ENCODE measurements at regions not wholly inside any gene's neighbourhood (a gene's known extent, or its start where the extent isn't known, plus 50 kb on each side); places are given as distances from the start of the nearest gene placed in this dataset.
A peak's percentile ranks its signal among the peaks of the same experiment; 100 is the strongest.

DNA sequence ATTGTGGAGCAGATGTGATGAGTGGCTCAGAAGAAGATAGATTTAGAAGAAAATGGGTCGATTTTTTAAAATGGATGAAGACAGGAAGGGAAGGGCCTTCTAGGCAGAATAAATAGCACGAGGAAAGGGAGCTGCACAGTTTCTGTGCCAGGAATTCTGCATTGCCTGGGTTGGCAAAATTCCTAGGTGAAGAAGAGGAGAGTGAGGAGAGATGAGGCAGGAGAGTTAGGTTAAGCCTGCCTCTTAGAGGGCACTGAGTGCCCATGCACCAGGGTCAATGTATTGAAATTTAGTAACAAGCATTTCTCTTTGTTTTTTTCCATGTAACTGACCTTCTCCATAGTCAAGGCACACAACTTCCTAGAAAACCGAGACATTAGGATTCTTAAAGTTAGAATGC is 159.5 kb downstream of the YTHDC2 start:
- DNase-seq, result no peak
- TF ChIP-seq POLR2A (IDR thresholded peaks at IDR 0.05), result no peak
- TF ChIP-seq, protein P1, sequence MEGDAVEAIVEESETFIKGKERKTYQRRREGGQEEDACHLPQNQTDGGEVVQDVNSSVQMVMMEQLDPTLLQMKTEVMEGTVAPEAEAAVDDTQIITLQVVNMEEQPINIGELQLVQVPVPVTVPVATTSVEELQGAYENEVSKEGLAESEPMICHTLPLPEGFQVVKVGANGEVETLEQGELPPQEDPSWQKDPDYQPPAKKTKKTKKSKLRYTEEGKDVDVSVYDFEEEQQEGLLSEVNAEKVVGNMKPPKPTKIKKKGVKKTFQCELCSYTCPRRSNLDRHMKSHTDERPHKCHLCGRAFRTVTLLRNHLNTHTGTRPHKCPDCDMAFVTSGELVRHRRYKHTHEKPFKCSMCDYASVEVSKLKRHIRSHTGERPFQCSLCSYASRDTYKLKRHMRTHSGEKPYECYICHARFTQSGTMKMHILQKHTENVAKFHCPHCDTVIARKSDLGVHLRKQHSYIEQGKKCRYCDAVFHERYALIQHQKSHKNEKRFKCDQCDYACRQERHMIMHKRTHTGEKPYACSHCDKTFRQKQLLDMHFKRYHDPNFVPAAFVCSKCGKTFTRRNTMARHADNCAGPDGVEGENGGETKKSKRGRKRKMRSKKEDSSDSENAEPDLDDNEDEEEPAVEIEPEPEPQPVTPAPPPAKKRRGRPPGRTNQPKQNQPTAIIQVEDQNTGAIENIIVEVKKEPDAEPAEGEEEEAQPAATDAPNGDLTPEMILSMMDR (IDR thresholded peaks at IDR 0.05), result no peak
- no peak overlapping the region for H3K4me3 ChIP-seq
- WGBS, 2 donors, result 47 to 48% methylated on average over 3 of the region's 3 CpGs
- ATAC-seq, result no peak
- H3K4me1 ChIP-seq, result no peaks in the 10 kb centered on the region
- H3K36me3 ChIP-seq (replicated peaks in 1 of 2; ENCODE audit: insufficient read depth in 1 of 2, low read depth in 2 of 2), result no peaks in the 10 kb centered on the region
- no peaks in the 10 kb centered on the region for H3K27me3 ChIP-seq
- H3K9me3 ChIP-seq, result no peaks in the 10 kb centered on the region
- no peak overlapping the region for H3K27ac ChIP-seq
- intact Hi-C loops (cut with DNase I), result no loop called here

DNA sequence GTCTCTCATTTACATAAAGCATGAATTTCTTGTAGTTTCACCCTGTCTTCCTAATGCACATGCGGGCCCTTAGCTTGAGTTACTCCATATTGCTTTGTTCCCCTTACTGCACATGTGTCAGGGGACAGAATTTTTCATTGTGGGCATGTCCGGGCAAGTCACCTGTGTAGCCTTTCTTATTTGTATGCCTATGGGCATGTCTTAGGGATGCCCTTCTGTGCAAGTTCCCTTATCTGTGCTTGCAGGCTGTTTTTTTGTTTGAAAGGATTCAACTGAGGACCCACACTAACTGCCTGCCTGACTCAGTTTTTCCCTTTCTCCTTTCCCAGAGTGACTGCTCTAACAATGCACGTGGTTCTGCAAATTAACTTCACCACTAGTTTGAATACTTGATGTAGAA is 161.7 kb downstream of the YTHDC2 start:
- H3K9me3 ChIP-seq, result no peaks in the 10 kb centered on the region
- H3K36me3 ChIP-seq (replicated peaks in 1 of 2; ENCODE audit: insufficient read depth in 1 of 2, low read depth in 2 of 2), result no peaks in the 10 kb centered on the region
- intact Hi-C loops (cut with DNase I), result no loop called here
- TF ChIP-seq POLR2A (IDR thresholded peaks at IDR 0.05), result no peak
- TF ChIP-seq, protein P1 (IDR thresholded peaks at IDR 0.05), result no peak
- H3K4me1 ChIP-seq, result no peaks in the 10 kb centered on the region
- H3K4me3 ChIP-seq, result no peak overlapping the region
- H3K27ac ChIP-seq, result no peak overlapping the region
- ATAC-seq (no peak), DNase-seq (no peak)
- H3K27me3 ChIP-seq, result no peaks in the 10 kb centered on the region
- WGBS, 2 donors, result 80 to 85% methylated on average over 3 of the region's 3 CpGs

DNA sequence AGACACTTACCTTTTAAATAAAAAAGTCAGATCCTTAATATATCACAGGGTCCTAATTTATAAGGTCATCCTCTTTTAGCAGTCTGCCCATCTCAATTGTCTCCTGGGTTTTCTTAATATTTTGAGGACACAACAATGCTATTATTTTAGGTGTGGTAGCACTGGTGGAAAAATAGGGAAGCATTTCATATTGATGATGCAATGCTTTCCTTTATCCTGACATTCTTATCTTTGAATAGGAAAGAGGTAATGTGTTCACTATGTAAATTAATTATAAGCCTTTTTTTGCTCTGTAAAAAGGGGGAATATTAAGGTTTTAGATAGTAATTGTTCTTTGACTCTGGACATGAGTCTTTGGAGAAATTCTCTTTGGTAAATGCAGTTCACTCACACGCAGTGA is 164.7 kb downstream of the YTHDC2 start:
- no peaks in the 10 kb centered on the region for H3K27me3 ChIP-seq
- intact Hi-C loops (cut with DNase I), result no loop called here
- H3K36me3 ChIP-seq (replicated peaks in 1 of 2; ENCODE audit: insufficient read depth in 1 of 2, low read depth in 2 of 2), result no peaks in the 10 kb centered on the region
- no peak for ATAC-seq
- H3K27ac ChIP-seq, result no peak overlapping the region
- no peaks in the 10 kb centered on the region for H3K4me1 ChIP-seq
- TF ChIP-seq POLR2A (IDR thresholded peaks at IDR 0.05), result no peak
- TF ChIP-seq, protein P1 (IDR thresholded peaks at IDR 0.05), result no peak
- no peak for DNase-seq
- H3K4me3 ChIP-seq, result no peak overlapping the region
- H3K9me3 ChIP-seq, result no peaks in the 10 kb centered on the region
- 15 to 19% methylated on average over 1 of the region's 1 CpG for WGBS, 2 donors

DNA sequence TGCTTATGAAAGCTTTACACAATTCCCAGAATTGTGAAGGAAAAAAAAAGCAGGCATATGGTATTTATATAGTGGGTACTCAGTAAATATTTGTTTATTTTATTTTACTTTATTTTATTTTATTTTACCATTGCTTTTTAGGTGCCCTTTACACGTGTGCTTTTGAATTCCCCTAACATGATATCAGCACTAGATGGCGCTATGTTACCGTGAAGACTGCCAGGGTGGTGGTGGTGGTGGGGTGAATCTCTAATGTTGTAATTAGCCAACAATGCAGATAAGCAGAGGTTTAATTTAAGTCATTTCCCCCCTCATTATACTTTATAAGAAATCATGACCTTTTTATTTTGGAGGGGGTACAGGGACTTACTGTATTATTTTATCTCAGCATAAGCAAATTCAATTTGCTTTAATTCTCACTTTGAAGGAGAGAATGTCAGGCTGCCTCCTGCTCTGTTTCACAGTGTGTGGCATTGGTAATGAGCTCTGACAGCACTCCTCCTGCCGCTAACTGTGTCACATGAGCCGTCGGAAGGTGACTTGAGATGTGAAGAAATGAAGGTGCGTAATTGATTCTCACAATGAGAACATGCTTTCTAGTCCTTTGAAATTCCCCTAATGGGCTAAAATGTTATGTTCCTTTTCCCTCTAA is 165.6 kb downstream of the YTHDC2 start:
- no peaks in the 10 kb centered on the region for H3K4me1 ChIP-seq
- no peaks in the 10 kb centered on the region for H3K9me3 ChIP-seq
- intact Hi-C loops (cut with DNase I), result no loop called here
- H3K36me3 ChIP-seq (replicated peaks in 1 of 2; ENCODE audit: insufficient read depth in 1 of 2, low read depth in 2 of 2), result no peaks in the 10 kb centered on the region
- no peak overlapping the region for H3K4me3 ChIP-seq
- H3K27me3 ChIP-seq, result no peaks in the 10 kb centered on the region
- no peak for ATAC-seq
- DNase-seq, result peak; percentile 7 to 24 (median 16)
- 25 to 27% methylated on average over 7 of the region's 7 CpGs for WGBS, 2 donors
- H3K27ac ChIP-seq, result no peak overlapping the region
- TF ChIP-seq, protein P1 (IDR thresholded peaks at IDR 0.05), result peak; percentile 35 to 77 (median 66)
- no peak for TF ChIP-seq POLR2A (IDR thresholded peaks at IDR 0.05)

DNA sequence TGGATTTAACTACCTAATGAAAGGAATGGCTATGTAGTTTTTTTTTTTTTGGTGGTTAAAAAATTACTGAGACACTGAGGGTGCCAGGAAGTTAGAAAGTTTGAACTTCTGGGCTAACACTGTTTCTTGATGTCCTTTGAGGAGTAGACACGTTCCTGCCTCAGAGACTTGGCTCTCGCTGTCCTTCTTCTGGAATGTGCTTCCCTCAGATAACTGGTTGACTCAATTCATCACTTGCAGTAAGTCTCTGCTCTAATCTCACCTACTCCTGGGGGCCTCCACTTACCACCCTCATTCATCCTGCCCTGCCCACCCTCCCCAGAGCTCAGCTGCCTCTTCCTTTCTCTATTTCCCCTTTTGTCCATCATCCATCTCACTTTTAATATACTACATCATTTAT is 167.0 kb downstream of the YTHDC2 start:
- Histone ChIP-seq H3K4me1 (no peaks in the 10 kb centered on the region), H3K27me3 (no peaks in the 10 kb centered on the region), H3K4me3 (no peak overlapping the region), H3K36me3 (replicated peaks in 1 of 2; ENCODE audit: insufficient read depth in 1 of 2, low read depth in 2 of 2) (no peaks in the 10 kb centered on the region), H3K27ac (no peak overlapping the region), H3K9me3 (no peaks in the 10 kb centered on the region)
- intact Hi-C loops (cut with DNase I), result no loop called here
- DNase-seq, result no peak
- 63 to 65% methylated on average over 2 of the region's 2 CpGs for WGBS, 2 donors
- no peak for TF ChIP-seq POLR2A (IDR thresholded peaks at IDR 0.05)
- TF ChIP-seq, protein P1 (IDR thresholded peaks at IDR 0.05), result no peak
- no peak for ATAC-seq
